ENCODE measurements at regions not wholly inside any gene's neighbourhood (a gene's known extent, or its start where the extent isn't known, plus 50 kb on each side); places are given as distances from the start of the nearest gene placed in this dataset.

- Histone ChIP-seq H3K9ac (ENCODE audit: control insufficient read depth, extremely low read depth, insufficient read depth, low read length) (no peak overlapping the region), H3K27ac (ENCODE audit: control insufficient read depth, insufficient read depth, low read length) (no peak overlapping the region), H3K9me1 (ENCODE audit: control insufficient read depth, extremely low read depth, insufficient read depth, low read length) (no peaks in the 10 kb centered on the region), H3K4me3 (ENCODE audit: control insufficient read depth in 2 of 3, extremely low read depth in 1 of 3, insufficient read depth in 2 of 3, low read depth in 1 of 3, low read length in 3 of 3) (no peak overlapping the region), H3K9me3 (ENCODE audit: control insufficient read depth, low read depth, low read length) (no peaks in the 10 kb centered on the region), H3K36me3 (ENCODE audit: control insufficient read depth in 2 of 2, extremely low read depth in 1 of 2, insufficient read depth in 2 of 2, low read length in 2 of 2) (no peaks in the 10 kb centered on the region), H3K4me2 (ENCODE audit: control insufficient read depth, extremely low read depth, insufficient read depth, low read depth, low read length) (no peak overlapping the region), H4K20me1 (ENCODE audit: control insufficient read depth, extremely low read depth, insufficient read depth, low read length) (no peaks in the 10 kb centered on the region), H2AFZ (ENCODE audit: control insufficient read depth, low read length) (no peak overlapping the region), H3K27me3 (ENCODE audit: control insufficient read depth, extremely low read depth, insufficient read depth, low read length) (no peaks in the 10 kb centered on the region), H3K4me1 (ENCODE audit: control insufficient read depth, extremely low read depth, insufficient read depth, low read length) (peaks cover 4% of the 10 kb centered on the region), H3K79me2 (ENCODE audit: control insufficient read depth, insufficient read depth, low read length) (no peaks in the 10 kb centered on the region)
- no peak for FAIRE-seq
- dilution Hi-C loops (cut with MboI; ENCODE audit: extremely low pct_ligation_motif_present, low sequenced_read_pairs): no loop called here
- no peak for TF ChIP-seq CTCF (optimal IDR thresholded peaks at IDR 0.05 in 1 of 3, IDR thresholded peaks at IDR 0.05 in 1 of 3, conservative IDR thresholded peaks at IDR 0.05 in 1 of 3; ENCODE audit: extremely low read depth in 1 of 3, insufficient read depth in 2 of 3, low read length in 3 of 3)
- TF ChIP-seq EZH2 (IDR thresholded peaks at IDR 0.05; ENCODE audit: low read length): no peak
- no peak for DNase-seq (ENCODE audit: low read depth, low spot score)
These were observed 817.5 kb upstream of the ALCAM start for GRCh38 chr3:104549099-104549714.

- DNase-seq (ENCODE audit: low read depth, low spot score): no peak
- dilution Hi-C loops (cut with MboI; ENCODE audit: extremely low pct_ligation_motif_present, low sequenced_read_pairs): no loop called here
These were observed 813.6 kb upstream of the ALCAM start for GRCh38 chr3:104553121-104553520.

More at GRCh38 chr3:104553121-104553520, 813.6 kb upstream of the ALCAM start:
- H3K9me3 ChIP-seq (ENCODE audit: control insufficient read depth, low read depth, low read length): no peaks in the 10 kb centered on the region
- no peaks in the 10 kb centered on the region for H3K36me3 ChIP-seq (ENCODE audit: control insufficient read depth in 2 of 2, extremely low read depth in 1 of 2, insufficient read depth in 2 of 2, low read length in 2 of 2)
- H3K27ac ChIP-seq (ENCODE audit: control insufficient read depth, insufficient read depth, low read length): no peak overlapping the region
- H3K4me1 ChIP-seq (ENCODE audit: control insufficient read depth, extremely low read depth, insufficient read depth, low read length): no peaks in the 10 kb centered on the region
- H3K4me3 ChIP-seq (ENCODE audit: control insufficient read depth in 2 of 3, extremely low read depth in 1 of 3, insufficient read depth in 2 of 3, low read depth in 1 of 3, low read length in 3 of 3): no peak overlapping the region
- H3K9ac ChIP-seq (ENCODE audit: control insufficient read depth, extremely low read depth, insufficient read depth, low read length): no peak overlapping the region
- TF ChIP-seq EZH2 (IDR thresholded peaks at IDR 0.05; ENCODE audit: low read length) (no peak), CTCF (optimal IDR thresholded peaks at IDR 0.05 in 1 of 3, IDR thresholded peaks at IDR 0.05 in 1 of 3, conservative IDR thresholded peaks at IDR 0.05 in 1 of 3; ENCODE audit: extremely low read depth in 1 of 3, insufficient read depth in 2 of 3, low read length in 3 of 3) (no peak)
- no peak for FAIRE-seq
- H3K27me3 ChIP-seq (ENCODE audit: control insufficient read depth, extremely low read depth, insufficient read depth, low read length): no peaks in the 10 kb centered on the region
- no peak overlapping the region for H2AFZ ChIP-seq (ENCODE audit: control insufficient read depth, low read length)
- no peaks in the 10 kb centered on the region for H4K20me1 ChIP-seq (ENCODE audit: control insufficient read depth, extremely low read depth, insufficient read depth, low read length)
- no peaks in the 10 kb centered on the region for H3K9me1 ChIP-seq (ENCODE audit: control insufficient read depth, extremely low read depth, insufficient read depth, low read length)
- no peaks in the 10 kb centered on the region for H3K79me2 ChIP-seq (ENCODE audit: control insufficient read depth, insufficient read depth, low read length)
- H3K4me2 ChIP-seq (ENCODE audit: control insufficient read depth, extremely low read depth, insufficient read depth, low read depth, low read length): no peak overlapping the region
